SK-MEL-5 (cell line): ENCODE measurements at regions not wholly inside any gene's neighbourhood (a gene's known extent, or its start where the extent isn't known, plus 50 kb on each side); places are given as distances from the start of the nearest gene placed in this dataset.

Experiments
- DNase-seq: peaks from one replicate; pipeline ENCODE4 v3.0.0-alpha.2; 2016; ENCODE audit warnings: low read depth, low spot score
- in situ Hi-C: cut with HindIII; loops from 2 replicates; pipeline ENCODE4 v1.10.0; 2016; ENCODE audit warnings: low sequenced_read_pairs, high pct_unique_total_duplicates, low pct_unique_long_range_greater_than_20kb

DNA sequence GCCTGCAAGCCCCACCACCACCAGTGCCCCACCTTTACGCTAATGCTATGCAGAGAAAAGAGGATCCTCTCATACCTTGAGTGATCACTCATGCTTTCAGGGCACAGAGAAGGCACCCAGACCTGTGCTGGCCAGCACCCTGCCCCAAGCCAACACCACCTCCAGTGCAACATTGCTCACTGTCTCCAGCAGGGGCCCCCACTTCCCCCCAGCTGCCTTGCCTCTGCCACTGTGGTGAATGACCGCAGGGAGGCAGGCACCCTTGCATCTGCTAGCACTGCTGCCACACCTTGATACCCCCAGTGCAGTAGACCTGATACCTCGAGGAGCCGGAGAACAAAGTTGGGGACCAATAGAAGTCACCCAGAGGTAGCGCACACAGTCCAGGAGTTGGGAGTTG is 139.2 kb upstream of the PLN start:
- in situ Hi-C loops = no loop called here
- DNase-seq = no peak

DNA sequence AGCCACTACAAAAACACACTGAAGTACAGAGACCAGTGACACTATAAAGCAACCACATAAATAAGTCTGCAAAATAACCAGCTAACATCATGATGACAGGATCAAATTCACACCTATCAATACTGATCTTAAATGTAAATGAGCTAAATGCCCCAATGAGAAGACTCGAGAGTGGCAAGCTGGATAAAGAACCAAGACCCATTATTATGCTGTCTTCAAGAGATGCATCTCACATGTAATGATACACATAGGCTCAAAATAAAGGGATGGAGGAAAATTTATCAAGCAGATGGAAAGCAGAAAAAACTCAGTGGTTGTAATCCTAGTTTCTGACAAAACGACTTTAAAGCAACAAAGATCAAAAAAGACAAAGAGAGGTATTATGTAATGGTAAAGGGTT is 138.1 kb upstream of the PLN start:
- in situ Hi-C loops = no loop called here
- DNase-seq = no peak
